ENCODE measurements at regions not wholly inside any gene's neighbourhood (a gene's known extent, or its start where the extent isn't known, plus 50 kb on each side); places are given as distances from the start of the nearest gene placed in this dataset.

DNA sequence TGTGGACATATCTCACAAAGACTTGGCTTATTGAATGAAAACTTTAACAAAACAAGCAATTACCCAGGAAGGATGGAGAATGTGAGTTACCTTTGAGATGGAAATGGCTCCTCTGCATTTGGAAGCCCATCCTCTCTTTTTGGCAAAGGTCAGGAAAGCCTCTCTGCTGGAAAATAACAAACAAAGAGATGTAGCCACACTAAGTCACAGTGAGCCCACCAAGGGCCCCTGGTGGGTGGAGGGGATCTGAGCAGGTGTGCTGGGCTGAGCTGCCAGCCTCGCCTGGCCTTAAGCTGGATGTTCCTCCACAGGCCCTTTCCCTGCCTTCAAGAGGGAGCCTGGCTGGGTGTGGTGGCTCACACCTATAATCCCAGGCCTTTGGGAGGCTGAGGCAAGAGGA is 269.2 kb downstream of the HNRNPD start:
- TF ChIP-seq, protein P1, sequence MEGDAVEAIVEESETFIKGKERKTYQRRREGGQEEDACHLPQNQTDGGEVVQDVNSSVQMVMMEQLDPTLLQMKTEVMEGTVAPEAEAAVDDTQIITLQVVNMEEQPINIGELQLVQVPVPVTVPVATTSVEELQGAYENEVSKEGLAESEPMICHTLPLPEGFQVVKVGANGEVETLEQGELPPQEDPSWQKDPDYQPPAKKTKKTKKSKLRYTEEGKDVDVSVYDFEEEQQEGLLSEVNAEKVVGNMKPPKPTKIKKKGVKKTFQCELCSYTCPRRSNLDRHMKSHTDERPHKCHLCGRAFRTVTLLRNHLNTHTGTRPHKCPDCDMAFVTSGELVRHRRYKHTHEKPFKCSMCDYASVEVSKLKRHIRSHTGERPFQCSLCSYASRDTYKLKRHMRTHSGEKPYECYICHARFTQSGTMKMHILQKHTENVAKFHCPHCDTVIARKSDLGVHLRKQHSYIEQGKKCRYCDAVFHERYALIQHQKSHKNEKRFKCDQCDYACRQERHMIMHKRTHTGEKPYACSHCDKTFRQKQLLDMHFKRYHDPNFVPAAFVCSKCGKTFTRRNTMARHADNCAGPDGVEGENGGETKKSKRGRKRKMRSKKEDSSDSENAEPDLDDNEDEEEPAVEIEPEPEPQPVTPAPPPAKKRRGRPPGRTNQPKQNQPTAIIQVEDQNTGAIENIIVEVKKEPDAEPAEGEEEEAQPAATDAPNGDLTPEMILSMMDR (IDR thresholded peaks at IDR 0.05) = no peak
- TF ChIP-seq POLR2AphosphoS5 (IDR thresholded peaks at IDR 0.05; ENCODE audit: low read depth, low read length) = no peak
- TF ChIP-seq SIN3A (IDR thresholded peaks at IDR 0.05; ENCODE audit: borderline replicate concordance, insufficient read depth, low read depth, low read length) = no peak
- TF ChIP-seq, protein P2, sequence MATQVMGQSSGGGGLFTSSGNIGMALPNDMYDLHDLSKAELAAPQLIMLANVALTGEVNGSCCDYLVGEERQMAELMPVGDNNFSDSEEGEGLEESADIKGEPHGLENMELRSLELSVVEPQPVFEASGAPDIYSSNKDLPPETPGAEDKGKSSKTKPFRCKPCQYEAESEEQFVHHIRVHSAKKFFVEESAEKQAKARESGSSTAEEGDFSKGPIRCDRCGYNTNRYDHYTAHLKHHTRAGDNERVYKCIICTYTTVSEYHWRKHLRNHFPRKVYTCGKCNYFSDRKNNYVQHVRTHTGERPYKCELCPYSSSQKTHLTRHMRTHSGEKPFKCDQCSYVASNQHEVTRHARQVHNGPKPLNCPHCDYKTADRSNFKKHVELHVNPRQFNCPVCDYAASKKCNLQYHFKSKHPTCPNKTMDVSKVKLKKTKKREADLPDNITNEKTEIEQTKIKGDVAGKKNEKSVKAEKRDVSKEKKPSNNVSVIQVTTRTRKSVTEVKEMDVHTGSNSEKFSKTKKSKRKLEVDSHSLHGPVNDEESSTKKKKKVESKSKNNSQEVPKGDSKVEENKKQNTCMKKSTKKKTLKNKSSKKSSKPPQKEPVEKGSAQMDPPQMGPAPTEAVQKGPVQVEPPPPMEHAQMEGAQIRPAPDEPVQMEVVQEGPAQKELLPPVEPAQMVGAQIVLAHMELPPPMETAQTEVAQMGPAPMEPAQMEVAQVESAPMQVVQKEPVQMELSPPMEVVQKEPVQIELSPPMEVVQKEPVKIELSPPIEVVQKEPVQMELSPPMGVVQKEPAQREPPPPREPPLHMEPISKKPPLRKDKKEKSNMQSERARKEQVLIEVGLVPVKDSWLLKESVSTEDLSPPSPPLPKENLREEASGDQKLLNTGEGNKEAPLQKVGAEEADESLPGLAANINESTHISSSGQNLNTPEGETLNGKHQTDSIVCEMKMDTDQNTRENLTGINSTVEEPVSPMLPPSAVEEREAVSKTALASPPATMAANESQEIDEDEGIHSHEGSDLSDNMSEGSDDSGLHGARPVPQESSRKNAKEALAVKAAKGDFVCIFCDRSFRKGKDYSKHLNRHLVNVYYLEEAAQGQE (IDR thresholded peaks at IDR 0.05; ENCODE audit: insufficient read depth in 1 of 2, low read depth in 2 of 2, low read length in 1 of 2) = no peak

Measured in Panc1 (cell line).